ENCODE measurements at regions not wholly inside any gene's neighbourhood (a gene's known extent, or its start where the extent isn't known, plus 50 kb on each side); places are given as distances from the start of the nearest gene placed in this dataset.
A peak's percentile ranks its signal among the peaks of the same experiment; 100 is the strongest.

GRCh38 chr2:116645155-116645554 lies 1169.3 kb upstream of the DDX18 start:
- H3K27ac ChIP-seq (ENCODE audit: low read depth, low read length) = no peak overlapping the region
- H3K9me3 ChIP-seq (ENCODE audit: control insufficient read depth, insufficient read depth, low read length) = no peaks in the 10 kb centered on the region
- H3K4me3 ChIP-seq (ENCODE audit: low read depth, low read length) = no peak overlapping the region
- H3K4me1 ChIP-seq (ENCODE audit: control insufficient read depth, insufficient read depth, low read length) = no peaks in the 10 kb centered on the region
- no peaks in the 10 kb centered on the region for H3K27me3 ChIP-seq (ENCODE audit: control insufficient read depth, insufficient read depth, low read length)
- no CpG with 5 or more reads among the region's 1 CpG for WGBS (ENCODE audit: insufficient coverage)
- peak in 2 of 6 donors; percentile 3 to 10 for DNase-seq (ENCODE audit: low read depth in 4 of 6, low spot score in 6 of 6)
- H3K36me3 ChIP-seq (ENCODE audit: control insufficient read depth, insufficient read depth, low read length) = no peaks in the 10 kb centered on the region

GRCh38 chr2:116668691-116669090 lies 1145.8 kb upstream of the DDX18 start:
- Histone ChIP-seq H3K27me3 (ENCODE audit: control insufficient read depth, insufficient read depth, low read length) (no peaks in the 10 kb centered on the region), H3K27ac (ENCODE audit: low read depth, low read length) (no peak overlapping the region), H3K4me3 (ENCODE audit: low read depth, low read length) (no peak overlapping the region), H3K9me3 (ENCODE audit: control insufficient read depth, insufficient read depth, low read length) (no peaks in the 10 kb centered on the region), H3K36me3 (ENCODE audit: control insufficient read depth, insufficient read depth, low read length) (no peaks in the 10 kb centered on the region), H3K4me1 (ENCODE audit: control insufficient read depth, insufficient read depth, low read length) (no peaks in the 10 kb centered on the region)
- WGBS (ENCODE audit: insufficient coverage) = no CpG with 5 or more reads among the region's 1 CpG
- no peak for DNase-seq (ENCODE audit: low read depth in 4 of 6, low spot score in 6 of 6)

GRCh38 chr2:116669782-116670181 lies 1144.7 kb upstream of the DDX18 start:
- H3K4me1 ChIP-seq (ENCODE audit: control insufficient read depth, insufficient read depth, low read length) = no peaks in the 10 kb centered on the region
- WGBS (ENCODE audit: insufficient coverage) = 80% methylated on average over 1 of the region's 2 CpGs
- H3K36me3 ChIP-seq (ENCODE audit: control insufficient read depth, insufficient read depth, low read length) = no peaks in the 10 kb centered on the region
- no peak for DNase-seq (ENCODE audit: low read depth in 4 of 6, low spot score in 6 of 6)
- no peaks in the 10 kb centered on the region for H3K9me3 ChIP-seq (ENCODE audit: control insufficient read depth, insufficient read depth, low read length)
- H3K4me3 ChIP-seq (ENCODE audit: low read depth, low read length) = no peak overlapping the region
- H3K27me3 ChIP-seq (ENCODE audit: control insufficient read depth, insufficient read depth, low read length) = no peaks in the 10 kb centered on the region
- no peak overlapping the region for H3K27ac ChIP-seq (ENCODE audit: low read depth, low read length)

- no peaks in the 10 kb centered on the region for H3K36me3 ChIP-seq (ENCODE audit: control insufficient read depth, insufficient read depth, low read length)
- no peaks in the 10 kb centered on the region for H3K27me3 ChIP-seq (ENCODE audit: control insufficient read depth, insufficient read depth, low read length)
- no peak overlapping the region for H3K4me3 ChIP-seq (ENCODE audit: low read depth, low read length)
- no peaks in the 10 kb centered on the region for H3K4me1 ChIP-seq (ENCODE audit: control insufficient read depth, insufficient read depth, low read length)
- H3K9me3 ChIP-seq (ENCODE audit: control insufficient read depth, insufficient read depth, low read length) = no peaks in the 10 kb centered on the region
- no peak overlapping the region for H3K27ac ChIP-seq (ENCODE audit: low read depth, low read length)
- DNase-seq (ENCODE audit: low read depth in 4 of 6, low spot score in 6 of 6) = no peak
Measured at GRCh38 chr2:116674188-116674587, 1140.3 kb upstream of the DDX18 start.

- Histone ChIP-seq H3K4me1 (ENCODE audit: control insufficient read depth, insufficient read depth, low read length) (no peaks in the 10 kb centered on the region), H3K27ac (ENCODE audit: low read depth, low read length) (no peak overlapping the region), H3K36me3 (ENCODE audit: control insufficient read depth, insufficient read depth, low read length) (no peaks in the 10 kb centered on the region), H3K4me3 (ENCODE audit: low read depth, low read length) (no peak overlapping the region), H3K27me3 (ENCODE audit: control insufficient read depth, insufficient read depth, low read length) (no peaks in the 10 kb centered on the region), H3K9me3 (ENCODE audit: control insufficient read depth, insufficient read depth, low read length) (no peaks in the 10 kb centered on the region)
- 100% methylated on average over 1 of the region's 2 CpGs for WGBS (ENCODE audit: insufficient coverage)
- DNase-seq (ENCODE audit: low read depth in 4 of 6, low spot score in 6 of 6) = peak in 1 of 6 donors; percentile 28
Measured at GRCh38 chr2:116676776-116677175, 1137.7 kb upstream of the DDX18 start.

- Histone ChIP-seq H3K4me1 (ENCODE audit: control insufficient read depth, insufficient read depth, low read length) (no peaks in the 10 kb centered on the region), H3K27ac (ENCODE audit: low read depth, low read length) (no peak overlapping the region), H3K36me3 (ENCODE audit: control insufficient read depth, insufficient read depth, low read length) (no peaks in the 10 kb centered on the region), H3K9me3 (ENCODE audit: control insufficient read depth, insufficient read depth, low read length) (no peaks in the 10 kb centered on the region), H3K4me3 (ENCODE audit: low read depth, low read length) (no peak overlapping the region), H3K27me3 (ENCODE audit: control insufficient read depth, insufficient read depth, low read length) (no peaks in the 10 kb centered on the region)
- peak in 1 of 6 donors; percentile 21 for DNase-seq (ENCODE audit: low read depth in 4 of 6, low spot score in 6 of 6)
Measured at GRCh38 chr2:116680256-116680936, 1134.1 kb upstream of the DDX18 start.

- Histone ChIP-seq H3K36me3 (ENCODE audit: control insufficient read depth, insufficient read depth, low read length) (no peaks in the 10 kb centered on the region), H3K9me3 (ENCODE audit: control insufficient read depth, insufficient read depth, low read length) (no peaks in the 10 kb centered on the region), H3K27ac (ENCODE audit: low read depth, low read length) (no peak overlapping the region), H3K4me3 (ENCODE audit: low read depth, low read length) (no peak overlapping the region), H3K4me1 (ENCODE audit: control insufficient read depth, insufficient read depth, low read length) (no peaks in the 10 kb centered on the region), H3K27me3 (ENCODE audit: control insufficient read depth, insufficient read depth, low read length) (no peaks in the 10 kb centered on the region)
- DNase-seq (ENCODE audit: low read depth in 4 of 6, low spot score in 6 of 6) = no peak
Measured at GRCh38 chr2:116687371-116687770, 1127.1 kb upstream of the DDX18 start.

- no peak for DNase-seq (ENCODE audit: low read depth in 4 of 6, low spot score in 6 of 6)
- H3K9me3 ChIP-seq (ENCODE audit: control insufficient read depth, insufficient read depth, low read length) = no peaks in the 10 kb centered on the region
- WGBS (ENCODE audit: insufficient coverage) = no CpG with 5 or more reads among the region's 2 CpGs
- no peaks in the 10 kb centered on the region for H3K27me3 ChIP-seq (ENCODE audit: control insufficient read depth, insufficient read depth, low read length)
- H3K36me3 ChIP-seq (ENCODE audit: control insufficient read depth, insufficient read depth, low read length) = no peaks in the 10 kb centered on the region
- H3K27ac ChIP-seq (ENCODE audit: low read depth, low read length) = no peak overlapping the region
- no peak overlapping the region for H3K4me3 ChIP-seq (ENCODE audit: low read depth, low read length)
- H3K4me1 ChIP-seq (ENCODE audit: control insufficient read depth, insufficient read depth, low read length) = no peaks in the 10 kb centered on the region
Measured at GRCh38 chr2:116692988-116693387, 1121.5 kb upstream of the DDX18 start.

GRCh38 chr2:116696223-116696622 lies 1118.3 kb upstream of the DDX18 start:
- no peaks in the 10 kb centered on the region for H3K9me3 ChIP-seq (ENCODE audit: control insufficient read depth, insufficient read depth, low read length)
- peak in 1 of 6 donors; percentile 27 for DNase-seq (ENCODE audit: low read depth in 4 of 6, low spot score in 6 of 6)
- no peak overlapping the region for H3K27ac ChIP-seq (ENCODE audit: low read depth, low read length)
- 51% methylated on average over 2 of the region's 4 CpGs for WGBS (ENCODE audit: insufficient coverage)
- no peaks in the 10 kb centered on the region for H3K36me3 ChIP-seq (ENCODE audit: control insufficient read depth, insufficient read depth, low read length)
- H3K4me1 ChIP-seq (ENCODE audit: control insufficient read depth, insufficient read depth, low read length) = no peaks in the 10 kb centered on the region
- H3K4me3 ChIP-seq (ENCODE audit: low read depth, low read length) = no peak overlapping the region
- H3K27me3 ChIP-seq (ENCODE audit: control insufficient read depth, insufficient read depth, low read length) = no peaks in the 10 kb centered on the region

GRCh38 chr2:116696903-116697302 lies 1117.6 kb upstream of the DDX18 start:
- H3K27ac ChIP-seq (ENCODE audit: low read depth, low read length) = no peak overlapping the region
- H3K4me3 ChIP-seq (ENCODE audit: low read depth, low read length) = no peak overlapping the region
- H3K4me1 ChIP-seq (ENCODE audit: control insufficient read depth, insufficient read depth, low read length) = no peaks in the 10 kb centered on the region
- no peaks in the 10 kb centered on the region for H3K36me3 ChIP-seq (ENCODE audit: control insufficient read depth, insufficient read depth, low read length)
- no peaks in the 10 kb centered on the region for H3K27me3 ChIP-seq (ENCODE audit: control insufficient read depth, insufficient read depth, low read length)
- H3K9me3 ChIP-seq (ENCODE audit: control insufficient read depth, insufficient read depth, low read length) = no peaks in the 10 kb centered on the region
- no peak for DNase-seq (ENCODE audit: low read depth in 4 of 6, low spot score in 6 of 6)

Measured in spinal cord (tissue), 9 donors.